ENCODE measurements at regions not wholly inside any gene's neighbourhood (a gene's known extent, or its start where the extent isn't known, plus 50 kb on each side); places are given as distances from the start of the nearest gene placed in this dataset.
"Not testable (repeated sequence)": the region's sequence is repeated elsewhere in the genome, so short reads cannot be mapped to it uniquely, and the experiment has no call there.

DNA sequence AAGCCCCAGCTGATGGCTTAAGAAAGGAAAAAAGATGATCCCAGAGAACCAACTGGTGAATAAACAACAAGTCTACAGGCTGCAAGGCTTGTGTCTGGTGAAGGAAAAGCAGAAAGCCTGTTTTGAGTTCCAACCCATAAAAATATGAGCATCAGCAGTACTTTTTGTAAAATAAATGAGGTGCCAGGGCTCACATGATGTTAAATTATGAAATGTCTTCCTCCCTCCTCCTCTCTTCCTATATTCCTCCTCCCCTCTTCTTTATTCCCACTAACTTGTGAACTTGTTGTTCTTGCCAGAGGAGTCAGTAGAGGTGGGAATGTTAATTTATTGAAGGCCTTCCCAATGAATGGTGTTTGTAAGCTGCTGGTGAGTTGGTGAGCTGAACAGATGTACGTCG lies 212.2 kb upstream of the CDH11 start:
- FAIRE-seq (no peak), DNase-seq (ENCODE audit: low spot score) (no peak)

- DNase-seq (ENCODE audit: low spot score) = no peak
- FAIRE-seq = no peak
Measured at GRCh38 chr16:65333283-65333682, 211.4 kb upstream of the CDH11 start.

GRCh38 chr16:65327346-65327745 lies 205.5 kb upstream of the CDH11 start:
- DNase-seq (ENCODE audit: low spot score) (no peak), FAIRE-seq (no peak)

GRCh38 chr16:65323655-65324237 lies 201.9 kb upstream of the CDH11 start:
- DNase-seq (ENCODE audit: low spot score) = no peak

GRCh38 chr16:65319621-65320231 lies 197.9 kb upstream of the CDH11 start:
- DNase-seq (ENCODE audit: low spot score) (no peak), FAIRE-seq (no peak)

More at GRCh38 chr16:65323655-65324237, 201.9 kb upstream of the CDH11 start:
- no peak for FAIRE-seq

GRCh38 chr16:65318590-65319257 lies 196.9 kb upstream of the CDH11 start:
- no peak for FAIRE-seq

DNA sequence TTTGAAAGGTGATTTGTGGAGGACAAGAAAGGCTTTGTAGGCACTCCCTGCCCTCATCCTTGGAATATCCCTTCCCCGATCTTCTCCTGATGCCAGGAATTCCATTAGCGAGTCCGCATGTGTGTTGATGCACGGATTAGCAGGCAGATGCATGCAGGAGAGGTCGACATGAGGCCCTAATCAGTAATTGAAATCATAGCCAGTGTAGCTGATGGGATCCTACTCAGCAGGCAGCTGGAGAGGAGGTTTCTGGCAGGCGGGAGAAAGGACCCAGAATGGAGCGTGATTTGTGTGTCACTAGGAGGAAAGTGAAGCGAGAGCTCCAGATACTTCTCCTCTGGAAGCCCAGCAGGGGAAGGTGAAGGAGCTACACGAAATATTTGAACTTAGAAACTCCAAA lies 196.3 kb upstream of the CDH11 start:
- FAIRE-seq (no peak), DNase-seq (ENCODE audit: low spot score) (no peak)

More at GRCh38 chr16:65318590-65319257, 196.9 kb upstream of the CDH11 start:
- no peak for DNase-seq (ENCODE audit: low spot score)

- DNase-seq (ENCODE audit: low spot score) (no peak), FAIRE-seq (no peak)
Measured at GRCh38 chr16:65316808-65317207, 194.9 kb upstream of the CDH11 start.

DNA sequence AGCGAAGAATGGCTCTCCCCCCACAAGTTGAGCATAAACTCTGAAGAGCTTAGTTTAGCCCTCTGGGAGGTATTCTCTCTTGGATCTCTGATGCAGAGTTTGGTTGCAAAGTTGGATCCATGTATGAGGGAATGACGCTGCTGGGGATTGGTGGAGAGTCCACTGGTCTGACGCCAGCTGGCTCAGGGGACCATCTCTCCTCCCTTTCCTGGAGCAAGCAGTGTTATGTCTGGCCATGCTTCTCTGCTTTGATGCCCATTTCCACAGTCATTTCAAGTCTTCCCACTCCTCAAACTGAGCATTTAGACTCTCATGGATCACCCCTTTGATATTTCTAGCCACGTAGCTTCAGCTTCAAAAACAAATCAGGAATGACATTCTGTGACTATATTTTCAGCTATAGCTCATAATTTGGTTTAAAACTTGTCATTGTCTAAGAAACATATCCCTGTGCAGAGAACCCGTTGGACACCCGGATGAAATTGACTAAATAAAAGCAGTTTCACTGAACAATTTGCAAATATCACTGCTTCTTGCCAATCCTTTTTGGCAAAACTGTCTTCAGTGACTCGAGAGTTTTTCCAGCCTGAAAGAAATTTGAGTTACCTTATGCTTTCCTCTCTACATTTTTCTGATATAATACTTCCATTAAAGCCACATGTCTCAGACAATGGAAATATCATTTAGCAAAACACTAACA lies 193.4 kb upstream of the CDH11 start:
- DNase-seq (ENCODE audit: low spot score) = no peak
- FAIRE-seq = no peak

GRCh38 chr16:65314627-65315008 lies 192.8 kb upstream of the CDH11 start:
- DNase-seq (ENCODE audit: low spot score) = peak; percentile 32
- no peak for FAIRE-seq

GRCh38 chr16:65313936-65314626 lies 192.2 kb upstream of the CDH11 start:
- no peak for DNase-seq (ENCODE audit: low spot score)
- FAIRE-seq = no peak

GRCh38 chr16:65312795-65313194 lies 190.9 kb upstream of the CDH11 start:
- FAIRE-seq (no peak), DNase-seq (ENCODE audit: low spot score) (no peak)

DNA sequence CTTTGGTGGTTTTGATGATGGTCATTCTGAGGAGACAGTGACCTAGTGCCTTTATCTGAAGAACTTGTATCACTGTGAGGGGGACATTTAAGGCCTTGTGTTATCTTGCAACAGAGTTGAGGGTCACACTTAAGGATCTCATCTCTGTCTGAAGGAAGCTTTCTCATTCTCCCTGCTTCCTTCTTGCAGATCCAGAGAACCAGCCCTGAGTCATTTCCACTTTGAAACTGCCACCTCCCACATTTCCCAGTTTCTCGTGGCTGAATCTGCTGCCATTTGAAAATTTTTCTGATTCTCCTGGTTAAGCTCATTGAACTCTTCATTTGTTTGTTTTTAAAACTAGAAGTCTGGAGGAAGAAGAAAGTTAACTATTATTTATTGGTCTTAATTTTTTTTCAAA lies 190.2 kb upstream of the CDH11 start:
- no peak for FAIRE-seq
- DNase-seq (ENCODE audit: low spot score) = no peak

- peak; percentile 43 for DNase-seq (ENCODE audit: low spot score)
- not testable (repeated sequence) for FAIRE-seq
Measured at GRCh38 chr16:65310491-65310890, 188.6 kb upstream of the CDH11 start.

- no peak for DNase-seq (ENCODE audit: low spot score)
- FAIRE-seq = no peak
Measured at GRCh38 chr16:65309354-65309753, 187.5 kb upstream of the CDH11 start.

- DNase-seq (ENCODE audit: low spot score) (no peak), FAIRE-seq (no peak)
Measured at GRCh38 chr16:65308506-65308905, 186.6 kb upstream of the CDH11 start.

DNA sequence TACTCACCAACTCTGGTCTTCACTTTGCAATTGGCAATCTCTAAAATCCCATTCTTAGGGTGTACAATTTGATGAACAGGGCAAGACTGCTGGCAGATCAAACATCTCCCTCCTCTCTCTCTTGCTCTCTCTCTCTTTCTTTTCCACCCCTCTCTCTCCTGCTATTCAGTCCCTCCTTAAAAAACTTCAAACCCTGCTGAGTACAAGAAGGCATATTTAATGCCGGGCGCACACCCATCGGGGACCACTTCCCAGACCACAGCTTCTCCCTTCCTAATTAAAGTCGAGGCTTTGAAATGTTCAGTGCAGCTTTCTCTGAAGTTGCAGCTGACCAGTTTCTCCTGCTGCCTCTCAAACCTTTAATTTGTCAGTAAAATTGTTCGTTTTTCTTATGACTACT lies 185.4 kb upstream of the CDH11 start:
- DNase-seq (ENCODE audit: low spot score) (no peak), FAIRE-seq (no peak)

- DNase-seq (ENCODE audit: low spot score) = no peak
- no peak for FAIRE-seq
Measured at GRCh38 chr16:65306722-65307121, 184.9 kb upstream of the CDH11 start.

DNA sequence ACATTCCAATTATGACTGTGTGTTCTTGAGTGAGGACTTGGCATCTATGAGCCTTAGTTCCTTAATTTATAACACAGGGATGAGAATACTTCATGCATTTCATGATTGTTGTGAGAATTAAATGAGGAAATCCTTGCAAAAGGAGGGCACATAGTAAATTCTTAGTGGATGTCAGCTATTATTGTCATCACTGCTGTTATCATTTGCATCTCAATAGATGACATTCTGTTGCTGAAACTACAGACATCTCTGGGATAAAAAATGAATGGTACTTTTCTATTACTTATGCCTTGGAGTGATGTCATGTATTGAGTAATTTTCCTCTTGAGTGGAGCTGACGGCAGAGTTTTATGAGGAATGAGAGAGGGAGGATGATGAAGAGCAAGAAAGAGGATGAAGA lies 184.4 kb upstream of the CDH11 start:
- DNase-seq (ENCODE audit: low spot score) (no peak), FAIRE-seq (no peak)

DNA sequence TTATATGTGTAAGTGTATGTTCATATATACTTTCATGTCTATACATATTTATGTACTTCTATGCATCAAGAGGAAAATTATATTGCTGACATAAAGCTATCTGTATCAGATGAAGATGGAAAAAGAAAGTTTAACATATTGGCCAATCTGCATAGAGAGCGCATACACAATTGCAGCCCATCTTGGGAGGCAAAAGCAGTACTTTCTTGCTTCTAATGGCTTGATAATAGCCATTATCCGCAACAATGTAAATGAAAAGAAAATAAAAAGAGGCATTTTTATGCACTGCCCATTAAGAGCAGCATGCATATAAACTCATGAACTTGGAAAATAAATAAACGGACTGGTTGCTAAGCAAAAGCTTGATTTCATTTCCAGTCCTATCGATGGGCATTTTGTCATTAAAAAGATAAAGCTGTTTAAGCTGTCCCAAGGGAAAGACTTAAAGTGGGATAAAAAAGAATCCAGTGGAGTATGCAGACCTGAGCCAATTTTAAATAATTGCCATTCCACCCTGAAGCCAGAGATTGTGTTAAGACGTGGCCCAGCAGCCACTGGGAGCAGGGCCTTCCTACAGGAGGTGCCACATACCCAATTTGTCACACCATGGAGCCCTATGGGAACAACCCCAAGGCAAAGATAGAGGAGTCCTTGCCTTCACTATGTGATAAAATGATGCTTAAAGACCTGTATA lies 183.6 kb upstream of the CDH11 start:
- DNase-seq (ENCODE audit: low spot score) (no peak), FAIRE-seq (no peak)

DNA sequence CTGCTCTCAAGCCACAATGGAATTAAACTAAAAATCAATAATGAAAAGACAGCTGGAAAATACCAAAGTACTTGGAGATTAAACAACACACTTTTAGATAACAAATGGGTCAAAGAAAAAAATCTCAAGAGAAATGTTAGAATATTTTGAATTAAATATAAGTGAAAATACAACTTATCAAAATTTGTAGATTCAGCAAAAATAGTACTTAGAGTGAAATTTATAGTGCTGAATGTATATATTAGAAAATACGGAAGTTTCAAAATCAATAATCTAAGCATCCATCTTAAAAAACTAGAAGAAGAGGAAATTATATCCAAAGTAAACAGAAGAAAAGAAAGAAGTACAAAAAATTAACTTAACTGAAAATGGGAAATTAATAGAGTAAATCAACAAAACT lies 179.2 kb upstream of the CDH11 start:
- FAIRE-seq = no peak
- no peak for DNase-seq (ENCODE audit: low spot score)
